NT2/D1 (cell line): ENCODE measurements at regions not wholly inside any gene's neighbourhood (a gene's known extent, or its start where the extent isn't known, plus 50 kb on each side); places are given as distances from the start of the nearest gene placed in this dataset.

Experiments used
- DNase-seq: peaks from one replicate; pipeline ENCODE4 v3.0.0-alpha.2; 2011; ENCODE audit warnings: low read depth, low spot score
- H3K27me3 ChIP-seq: 2 replicates; pipeline ENCODE4 v1.6.0; 2011; ENCODE audit warnings: mild to moderate bottlenecking; ENCODE audit not compliant: insufficient read length, insufficient read depth
- H3K36me3 ChIP-seq: 2 replicates; pipeline ENCODE4 v1.6.1; 2011; ENCODE audit warnings: mild to moderate bottlenecking, low read length, mixed read lengths; ENCODE audit not compliant: insufficient read depth, insufficient read length
- H3K4me1 ChIP-seq: 2 replicates; pipeline ENCODE4 v1.5.1; 2011; ENCODE audit not compliant: insufficient read depth, insufficient read length
- H3K4me3 ChIP-seq: 2 replicates; pipeline ENCODE4 v1.5.1; 2011; ENCODE audit warnings: low read depth; ENCODE audit not compliant: insufficient read length
- H3K9ac ChIP-seq: 2 replicates; pipeline ENCODE4 v1.6.0; 2011; ENCODE audit warnings: low read depth; ENCODE audit not compliant: insufficient read length
- H3K9me3 ChIP-seq: 2 replicates; pipeline ENCODE4 v1.5.1; 2011; ENCODE audit warnings: mild to moderate bottlenecking, low read length; ENCODE audit not compliant: insufficient read depth
- SUZ12 ChIP-seq: IDR thresholded peaks from 2 replicates; pipeline ENCODE4 v1.6.1; 2011; ENCODE audit not compliant: insufficient read length, insufficient read depth; ENCODE audit errors: extremely low read depth
- YY1 ChIP-seq: IDR thresholded peaks from 2 replicates; pipeline ENCODE4 v1.6.1; 2011; ENCODE audit not compliant: insufficient read length, insufficient read depth
- ZNF274 ChIP-seq: IDR thresholded peaks from 2 replicates; pipeline ENCODE4 v1.6.1; 2011; ENCODE audit warnings: mild to moderate bottlenecking, low read depth, low read length

- peaks cover 2% of the 10 kb centered on the region for H3K27me3 ChIP-seq
- no peak for DNase-seq
- TF ChIP-seq ZNF274, result no peak
- no peak for TF ChIP-seq SUZ12
- TF ChIP-seq YY1, result no peak
- no peak overlapping the region for H3K4me3 ChIP-seq
- no peaks in the 10 kb centered on the region for H3K36me3 ChIP-seq
- H3K4me1 ChIP-seq, result no peaks in the 10 kb centered on the region
- H3K9ac ChIP-seq, result no peak overlapping the region
- no peaks in the 10 kb centered on the region for H3K9me3 ChIP-seq
These were observed 210.7 kb upstream of the RGMA start for GRCh38 chr15:93299675-93300074.

- Histone ChIP-seq H3K9me3 (no peaks in the 10 kb centered on the region), H3K27me3 (peaks cover 2% of the 10 kb centered on the region), H3K4me1 (no peaks in the 10 kb centered on the region), H3K4me3 (no peak overlapping the region), H3K9ac (no peak overlapping the region), H3K36me3 (no peaks in the 10 kb centered on the region)
- TF ChIP-seq ZNF274 (no peak), YY1 (no peak), SUZ12 (no peak)
- DNase-seq, result no peak
These were observed 209.9 kb upstream of the RGMA start for GRCh38 chr15:93298901-93299300.

- Histone ChIP-seq H3K4me3 (no peak overlapping the region), H3K9me3 (no peaks in the 10 kb centered on the region), H3K4me1 (no peaks in the 10 kb centered on the region), H3K36me3 (no peaks in the 10 kb centered on the region), H3K9ac (no peak overlapping the region), H3K27me3 (peaks cover 2% of the 10 kb centered on the region)
- no peak for DNase-seq
- no peak for TF ChIP-seq ZNF274
- TF ChIP-seq YY1, result no peak
- TF ChIP-seq SUZ12, result no peak
These were observed 207.9 kb upstream of the RGMA start for GRCh38 chr15:93296759-93297500.

- no peak for DNase-seq
- Histone ChIP-seq H3K9ac (no peak overlapping the region), H3K27me3 (no peaks in the 10 kb centered on the region), H3K4me3 (no peak overlapping the region), H3K4me1 (no peaks in the 10 kb centered on the region), H3K9me3 (no peaks in the 10 kb centered on the region), H3K36me3 (no peaks in the 10 kb centered on the region)
- TF ChIP-seq YY1 (no peak), ZNF274 (no peak), SUZ12 (no peak)
These were observed 205.9 kb upstream of the RGMA start for GRCh38 chr15:93294896-93295295.

GRCh38 chr15:93294066-93294465 is 205.1 kb upstream of the RGMA start:
- no peaks in the 10 kb centered on the region for H3K9me3 ChIP-seq
- H3K4me3 ChIP-seq, result no peak overlapping the region

GRCh38 chr15:93291380-93291779 is 202.4 kb upstream of the RGMA start:
- H3K9ac ChIP-seq, result no peak overlapping the region

More at GRCh38 chr15:93294066-93294465, 205.1 kb upstream of the RGMA start:
- no peak overlapping the region for H3K9ac ChIP-seq
- TF ChIP-seq YY1 (no peak), ZNF274 (no peak)
- no peaks in the 10 kb centered on the region for H3K4me1 ChIP-seq
- H3K36me3 ChIP-seq, result no peaks in the 10 kb centered on the region
- no peak for DNase-seq
- H3K27me3 ChIP-seq, result no peaks in the 10 kb centered on the region

GRCh38 chr15:93290618-93290946 is 201.6 kb upstream of the RGMA start:
- Histone ChIP-seq H3K9me3 (no peaks in the 10 kb centered on the region), H3K4me1 (peaks cover 3% of the 10 kb centered on the region), H3K4me3 (no peak overlapping the region), H3K27me3 (no peaks in the 10 kb centered on the region), H3K36me3 (no peaks in the 10 kb centered on the region), H3K9ac (no peak overlapping the region)
- no peak for TF ChIP-seq SUZ12
- TF ChIP-seq YY1, result no peak
- no peak for TF ChIP-seq ZNF274
- DNase-seq, result no peak

More at GRCh38 chr15:93291380-93291779, 202.4 kb upstream of the RGMA start:
- no peaks in the 10 kb centered on the region for H3K27me3 ChIP-seq
- H3K36me3 ChIP-seq, result no peaks in the 10 kb centered on the region
- no peak for DNase-seq
- TF ChIP-seq SUZ12 (no peak), ZNF274 (no peak), YY1 (no peak)
- no peak overlapping the region for H3K4me3 ChIP-seq
- H3K9me3 ChIP-seq, result no peaks in the 10 kb centered on the region
- H3K4me1 ChIP-seq, result peaks cover 2% of the 10 kb centered on the region
